SU-DHL-6 (cell line): ENCODE measurements at regions not wholly inside any gene's neighbourhood (a gene's known extent, or its start where the extent isn't known, plus 50 kb on each side); places are given as distances from the start of the nearest gene placed in this dataset.

Experiments used
- H2AFZ ChIP-seq: fragments of 200-600 bp; sonication (generic); 2 replicates; pipeline ENCODE4 v1.6.1; 2014; ENCODE audit warnings: low read depth, mild to moderate bottlenecking, moderate library complexity, mixed read lengths, antibody characterized with exemption, low read length; ENCODE audit not compliant: severe bottlenecking
- H3F3A ChIP-seq: fragments of 200-600 bp; shearing (Covaris generic); 2 replicates; pipeline ENCODE4 v1.6.0; 2016; ENCODE audit warnings: antibody characterized with exemption, mild to moderate bottlenecking; ENCODE audit not compliant: insufficient read depth
- H3K27ac ChIP-seq: fragments of 200-600 bp; sonication (generic); 2 replicates; pipeline ENCODE4 v1.5.1; 2016; ENCODE audit warnings: low read depth, mild to moderate bottlenecking, low read length, moderate library complexity, mixed read lengths
- H3K27me3 ChIP-seq: fragments of 200-600 bp; sonication (generic), shearing (Covaris generic); 2 replicates; pipeline ENCODE4 v1.6.0; 2014; ENCODE audit warnings: mild to moderate bottlenecking, low read length
- H3K36me3 ChIP-seq: fragments of 200-600 bp; sonication (generic); 2 replicates; pipeline ENCODE4 v1.6.1; 2014; ENCODE audit warnings: mild to moderate bottlenecking, low read length, mixed read lengths
- H3K4me2 ChIP-seq: fragments of 300-600, 200-600 bp; shearing (Covaris generic), sonication (generic); 2 replicates; pipeline ENCODE4 v1.6.0; 2014; ENCODE audit warnings: low read length, low read depth, mild to moderate bottlenecking; ENCODE audit not compliant: poor library complexity, severe bottlenecking
- H3K4me3 ChIP-seq: fragments of 200-600 bp; sonication (generic); 2 replicates; pipeline ENCODE4 v1.5.1; 2014; ENCODE audit warnings: antibody characterized with exemption, low read length, mild to moderate bottlenecking, mixed read lengths; ENCODE audit not compliant: insufficient read depth, poor library complexity, severe bottlenecking
- H3K79me2 ChIP-seq: fragments of 200-600 bp; sonication (generic); 2 replicates; pipeline ENCODE4 v1.6.1; 2014; ENCODE audit warnings: mild to moderate bottlenecking, low read length, moderate library complexity; ENCODE audit not compliant: insufficient read depth
- H3K9ac ChIP-seq: fragments of 200-600 bp; sonication (generic); 2 replicates; pipeline ENCODE4 v1.7.0; 2014; ENCODE audit warnings: mild to moderate bottlenecking, low read length
- H3K9me2 ChIP-seq: fragments of 200-600 bp; sonication (generic); replicated peaks from 2 replicates; pipeline ENCODE4 v1.6.1; 2014; ENCODE audit warnings: low read length; ENCODE audit not compliant: insufficient read depth
- H3K9me3 ChIP-seq: fragments of 200-600 bp; sonication (generic); 2 replicates; pipeline ENCODE4 v1.6.1; 2014; ENCODE audit warnings: low read length, mixed read lengths; ENCODE audit not compliant: insufficient read depth
- H4K20me1 ChIP-seq: fragments of 200-600 bp; sonication (generic); 2 replicates; pipeline ENCODE4 v1.6.1; 2014; ENCODE audit warnings: low read depth, mild to moderate bottlenecking, antibody characterized with exemption, low read length, moderate library complexity, mixed read lengths
- EZH2phosphoT487 ChIP-seq: fragments of 200-600 bp; sonication (generic), shearing (Covaris generic); conservative IDR thresholded peaks from 2 replicates; pipeline ENCODE4 v1.6.1; 2018; ENCODE audit warnings: mild to moderate bottlenecking, antibody characterized with exemption, low read length, moderate library complexity, mixed read lengths
- TF ChIP-seq, protein P1 (sequence below): fragments of 200-600 bp; sonication (generic); IDR thresholded peaks from one replicate; pipeline ENCODE4 v1.5.1; 2017; ENCODE audit warnings: antibody characterized with exemption, mild to moderate bottlenecking, low read length, moderate library complexity; ENCODE audit not compliant: insufficient read depth, poor library complexity, severe bottlenecking

GRCh38 chr9:30127371-30127770, 2257.1 kb upstream of the ACO1 start:
- Histone ChIP-seq H4K20me1 (no peaks in the 10 kb centered on the region), H3K9ac (no peak overlapping the region), H3K4me3 (no peak overlapping the region), H3K9me2 (no peaks in the 10 kb centered on the region), H3K36me3 (no peaks in the 10 kb centered on the region; the same call in 1 of the 2 replicates), H3K4me2 (no peak overlapping the region), H3K79me2 (no peaks in the 10 kb centered on the region), H3F3A (no peaks in the 10 kb centered on the region), H2AFZ (no peak overlapping the region), H3K9me3 (no peaks in the 10 kb centered on the region), H3K27me3 (no peaks in the 10 kb centered on the region), H3K27ac (no peak overlapping the region)
- TF ChIP-seq EZH2phosphoT487, result no peak
- TF ChIP-seq, protein P1, sequence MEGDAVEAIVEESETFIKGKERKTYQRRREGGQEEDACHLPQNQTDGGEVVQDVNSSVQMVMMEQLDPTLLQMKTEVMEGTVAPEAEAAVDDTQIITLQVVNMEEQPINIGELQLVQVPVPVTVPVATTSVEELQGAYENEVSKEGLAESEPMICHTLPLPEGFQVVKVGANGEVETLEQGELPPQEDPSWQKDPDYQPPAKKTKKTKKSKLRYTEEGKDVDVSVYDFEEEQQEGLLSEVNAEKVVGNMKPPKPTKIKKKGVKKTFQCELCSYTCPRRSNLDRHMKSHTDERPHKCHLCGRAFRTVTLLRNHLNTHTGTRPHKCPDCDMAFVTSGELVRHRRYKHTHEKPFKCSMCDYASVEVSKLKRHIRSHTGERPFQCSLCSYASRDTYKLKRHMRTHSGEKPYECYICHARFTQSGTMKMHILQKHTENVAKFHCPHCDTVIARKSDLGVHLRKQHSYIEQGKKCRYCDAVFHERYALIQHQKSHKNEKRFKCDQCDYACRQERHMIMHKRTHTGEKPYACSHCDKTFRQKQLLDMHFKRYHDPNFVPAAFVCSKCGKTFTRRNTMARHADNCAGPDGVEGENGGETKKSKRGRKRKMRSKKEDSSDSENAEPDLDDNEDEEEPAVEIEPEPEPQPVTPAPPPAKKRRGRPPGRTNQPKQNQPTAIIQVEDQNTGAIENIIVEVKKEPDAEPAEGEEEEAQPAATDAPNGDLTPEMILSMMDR, result no peak

DNA sequence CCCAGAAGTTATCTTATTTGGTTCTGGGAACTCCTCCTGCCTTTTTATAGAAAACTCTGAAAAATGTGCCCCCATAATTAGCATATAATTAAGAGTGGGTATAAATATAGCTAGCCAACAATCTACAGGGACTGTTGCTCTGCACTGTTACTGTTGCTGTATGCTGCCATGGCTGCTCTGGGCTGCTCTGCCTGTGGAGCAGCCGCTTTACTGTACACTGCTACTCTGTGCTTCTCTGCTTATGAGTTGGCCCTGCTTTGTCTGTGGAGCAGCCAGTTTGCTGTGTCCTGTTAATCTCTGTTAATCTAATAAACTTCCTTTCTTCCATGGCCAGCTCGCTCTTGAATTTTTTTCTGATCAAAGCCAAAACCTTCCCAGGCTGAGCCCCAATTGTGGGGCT, 2244.0 kb upstream of the ACO1 start:
- no peak overlapping the region for H3K4me3 ChIP-seq

DNA sequence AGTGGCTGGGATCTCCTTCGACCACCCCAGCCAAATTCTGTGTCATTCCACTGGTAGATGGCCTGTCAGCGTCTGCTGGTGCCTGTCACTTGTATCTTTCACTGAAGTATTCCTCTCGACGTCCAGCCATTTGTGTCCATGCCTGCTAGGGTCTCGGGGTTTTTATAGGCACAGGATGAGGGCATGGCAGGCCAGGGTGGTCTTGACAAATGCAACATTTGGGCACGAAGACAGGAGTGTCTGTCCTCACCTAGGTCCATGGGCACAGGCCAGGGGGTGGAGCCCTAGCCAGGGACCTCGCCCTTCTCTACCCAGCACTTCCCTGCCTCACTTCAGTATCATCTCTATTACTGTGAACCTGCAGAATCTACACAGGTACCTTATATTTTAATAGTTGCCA, 2223.9 kb upstream of the ACO1 start:
- no peak overlapping the region for H3K27ac ChIP-seq
- H3K9me3 ChIP-seq, result no peaks in the 10 kb centered on the region
- no peaks in the 10 kb centered on the region for H3K79me2 ChIP-seq
- H2AFZ ChIP-seq, result no peak overlapping the region
- no peak overlapping the region for H3K9ac ChIP-seq
- no peaks in the 10 kb centered on the region for H3K27me3 ChIP-seq
- no peaks in the 10 kb centered on the region for H3K9me2 ChIP-seq
- H3K4me2 ChIP-seq, result no peak overlapping the region
- H3K36me3 ChIP-seq, result no peaks in the 10 kb centered on the region
- H3F3A ChIP-seq, result no peaks in the 10 kb centered on the region
- H3K4me3 ChIP-seq, result no peak overlapping the region
- H4K20me1 ChIP-seq, result no peaks in the 10 kb centered on the region
- no peak for TF ChIP-seq EZH2phosphoT487
- TF ChIP-seq, protein P1, result no peak

More for the DNA sequence above, 2244.0 kb upstream of the ACO1 start:
- Histone ChIP-seq H3K4me2 (no peak overlapping the region), H3K79me2 (no peaks in the 10 kb centered on the region), H3K9me3 (no peaks in the 10 kb centered on the region), H3K27me3 (no peaks in the 10 kb centered on the region), H4K20me1 (no peaks in the 10 kb centered on the region), H2AFZ (no peak overlapping the region), H3K36me3 (no peaks in the 10 kb centered on the region), H3K27ac (no peak overlapping the region), H3K9me2 (no peaks in the 10 kb centered on the region), H3K9ac (no peak overlapping the region), H3F3A (no peaks in the 10 kb centered on the region)
- no peak for TF ChIP-seq EZH2phosphoT487
- TF ChIP-seq, protein P1, result no peak
